NCI-H2227 treated with DMSO at 0.1 percent for 48 hours (cell line): ENCODE measurements at regions not wholly inside any gene's neighbourhood (a gene's known extent, or its start where the extent isn't known, plus 50 kb on each side); places are given as distances from the start of the nearest gene placed in this dataset.
A peak's percentile ranks its signal among the peaks of the same experiment; 100 is the strongest.
"Not testable (repeated sequence)": the region's sequence is repeated elsewhere in the genome, so short reads cannot be mapped to it uniquely, and the experiment has no call there.

Experiments
- DNase-seq: peaks from one replicate; lab custom pipeline; 2025; lab: John Stamatoyannopoulos, UW

DNA sequence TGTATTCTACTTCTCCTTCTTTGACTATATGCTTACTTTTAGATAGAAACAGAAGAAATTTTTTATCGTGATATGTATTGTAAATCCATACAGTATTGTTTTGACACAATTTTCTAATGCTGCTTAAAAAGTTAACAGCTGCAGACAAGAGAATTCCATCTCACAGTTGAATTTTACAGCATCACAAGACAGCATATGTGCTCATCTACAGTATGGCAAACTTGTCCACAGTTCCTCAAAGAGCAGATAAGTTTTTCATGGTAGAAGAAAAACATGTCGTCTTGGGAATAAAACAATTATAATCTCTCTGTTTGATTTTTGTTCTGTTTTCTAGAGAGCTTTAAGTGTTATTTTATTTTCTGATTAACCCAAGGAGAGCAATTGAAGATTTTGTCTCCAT lies 438.5 kb upstream of the NUDT12 start:
- no peak for DNase-seq

DNA sequence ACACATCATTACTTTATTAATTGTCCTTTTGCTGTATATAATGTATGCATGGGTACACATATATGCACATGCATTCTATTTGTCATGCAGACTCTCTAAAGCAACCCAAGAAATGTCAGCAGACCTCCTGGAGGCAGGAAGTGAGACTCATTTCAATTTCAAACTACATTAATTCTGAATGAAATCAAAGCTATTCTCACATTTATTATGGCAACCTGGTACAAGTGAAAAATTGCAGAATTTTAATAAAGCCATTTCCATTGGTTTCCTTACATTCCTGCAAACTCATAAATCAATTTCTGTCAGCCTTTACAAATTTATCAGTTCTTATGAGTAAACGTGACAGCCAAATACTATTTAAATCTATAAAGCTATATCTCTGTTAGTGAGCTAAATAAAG lies 430.4 kb upstream of the NUDT12 start:
- no peak for DNase-seq

DNA sequence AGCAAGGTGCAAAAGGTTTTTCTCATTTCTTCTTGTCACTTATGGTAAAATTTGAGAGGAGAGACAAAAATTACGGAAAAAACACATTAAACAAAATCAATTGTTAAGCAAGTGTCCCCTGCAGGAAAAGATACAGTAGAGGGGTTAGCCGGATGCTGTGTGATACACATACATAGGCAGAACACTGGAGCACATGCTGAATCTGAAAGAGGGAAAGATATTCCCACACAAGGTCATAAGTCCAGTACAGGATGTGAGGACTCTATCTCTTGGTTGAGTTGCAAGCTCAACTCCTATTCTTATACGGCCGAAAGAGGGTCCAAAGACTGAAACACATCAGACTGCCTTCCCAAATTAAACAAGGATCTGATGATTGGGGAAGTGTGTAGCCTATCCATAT lies 427.5 kb upstream of the NUDT12 start:
- no peak for DNase-seq

DNA sequence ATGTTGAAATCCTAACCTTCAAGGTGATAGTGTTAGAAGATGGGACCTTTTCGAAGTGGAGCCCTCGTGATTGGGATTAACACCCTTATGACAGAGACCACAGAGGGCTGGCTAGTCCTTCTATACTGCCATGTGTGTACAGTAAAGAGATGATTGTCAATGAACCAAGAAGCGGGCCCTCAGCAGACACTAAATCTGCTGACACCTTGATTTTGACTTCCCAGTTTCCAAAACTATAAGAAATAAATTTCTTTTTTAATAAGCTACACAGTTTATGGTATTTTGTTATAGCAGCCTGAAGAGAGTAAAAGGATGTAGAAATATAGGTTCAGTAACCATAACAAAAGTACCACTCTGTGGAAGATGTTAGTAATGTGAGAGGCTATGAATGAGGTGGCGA lies 419.0 kb upstream of the NUDT12 start:
- no peak for DNase-seq

DNA sequence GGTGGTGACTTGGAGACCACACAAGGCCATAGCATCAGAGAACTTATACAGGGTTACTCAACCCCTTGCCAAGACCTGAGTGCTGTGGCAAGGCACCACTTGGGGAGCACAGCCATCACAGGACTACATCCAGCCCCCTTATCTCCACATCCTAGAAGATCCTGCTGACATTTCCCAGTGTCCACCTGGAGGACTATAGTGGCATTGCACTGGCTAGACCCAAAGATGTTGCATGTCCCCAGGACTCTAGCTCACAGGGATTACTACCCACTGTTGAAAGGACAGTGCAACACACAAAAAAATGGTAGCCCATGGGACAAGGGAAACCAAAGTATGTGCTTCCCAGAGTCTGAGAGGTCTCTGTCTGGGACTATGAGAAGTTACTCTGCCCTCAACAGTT lies 411.1 kb upstream of the NUDT12 start:
- no peak for DNase-seq

DNA sequence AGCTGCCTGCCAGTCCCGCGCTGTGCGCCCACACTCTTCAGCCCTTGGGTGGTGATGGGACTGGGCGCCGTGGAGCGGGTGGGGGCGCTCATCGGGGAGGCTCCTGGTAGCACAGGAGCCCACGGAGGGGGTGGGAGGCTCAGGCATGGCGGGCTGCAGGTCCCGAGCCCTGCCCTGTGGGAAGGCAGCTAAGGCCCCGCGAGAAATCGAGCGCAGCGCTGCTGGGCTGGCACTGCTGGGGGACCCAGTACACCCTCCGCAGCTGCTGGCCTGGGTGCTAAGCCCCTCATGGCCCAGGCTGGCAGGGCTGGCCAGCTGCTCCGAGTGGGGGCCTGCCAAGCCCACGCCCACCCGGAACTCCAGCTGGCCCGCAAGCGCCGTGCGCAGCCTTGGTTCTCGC lies 403.7 kb upstream of the NUDT12 start:
- not testable (repeated sequence) for DNase-seq

DNA sequence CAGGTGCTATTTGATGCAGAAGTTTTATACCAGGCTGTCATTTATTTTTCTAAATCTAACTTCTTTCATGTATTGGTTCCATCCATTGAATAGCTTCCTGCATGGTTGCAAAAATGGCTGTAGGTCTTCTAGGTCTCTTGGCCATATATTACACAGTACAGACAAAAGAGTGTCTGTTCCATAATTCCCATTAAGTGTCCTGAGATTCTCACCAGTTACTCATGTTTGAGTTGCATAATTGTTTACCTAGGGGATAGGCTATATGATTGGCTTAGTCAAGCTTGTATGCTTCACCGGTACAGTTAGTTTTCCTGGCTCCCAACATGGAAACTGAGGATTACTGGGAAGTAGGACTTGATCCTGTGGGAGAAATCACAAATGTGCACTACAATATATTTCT lies 399.4 kb upstream of the NUDT12 start:
- no peak for DNase-seq

DNA sequence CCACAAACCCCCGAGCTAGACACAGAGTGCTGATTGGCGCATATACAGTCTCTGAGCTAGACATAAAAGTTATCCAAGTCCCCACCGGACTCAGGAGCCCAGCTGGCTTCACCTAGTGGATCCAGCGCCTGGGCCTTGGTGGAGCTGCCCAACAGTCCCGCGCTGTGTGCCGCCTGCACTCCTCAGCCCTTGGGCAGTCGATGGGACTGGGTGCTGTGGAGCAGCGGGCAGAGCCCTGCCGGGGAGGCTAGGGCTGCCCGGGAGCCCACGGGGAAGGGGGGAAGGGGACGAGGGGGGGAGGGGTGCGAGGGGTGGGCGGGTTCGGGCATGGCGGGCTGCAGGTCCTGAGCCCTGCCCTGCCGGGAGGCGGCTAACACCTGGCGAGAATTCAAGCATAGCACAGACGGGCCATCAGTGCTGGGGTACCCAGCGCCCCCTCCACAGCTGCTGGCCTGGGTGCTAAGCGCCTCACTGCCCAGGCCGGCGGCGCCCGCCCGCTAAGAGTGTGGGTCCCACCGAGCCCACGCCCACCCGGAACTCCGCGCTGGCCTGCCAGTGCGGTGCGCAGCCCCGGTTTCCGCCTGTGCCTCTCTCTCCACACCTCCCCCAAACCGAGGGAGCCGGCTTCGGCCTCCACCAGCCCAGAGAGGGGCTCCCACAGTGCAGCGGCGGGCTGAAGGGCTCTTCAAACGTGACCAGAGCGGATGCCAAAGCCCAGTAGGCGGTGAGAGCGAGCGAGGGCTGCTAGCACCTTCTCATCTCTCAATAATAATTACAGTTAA lies 391.2 kb upstream of the NUDT12 start:
- no peak for DNase-seq

DNA sequence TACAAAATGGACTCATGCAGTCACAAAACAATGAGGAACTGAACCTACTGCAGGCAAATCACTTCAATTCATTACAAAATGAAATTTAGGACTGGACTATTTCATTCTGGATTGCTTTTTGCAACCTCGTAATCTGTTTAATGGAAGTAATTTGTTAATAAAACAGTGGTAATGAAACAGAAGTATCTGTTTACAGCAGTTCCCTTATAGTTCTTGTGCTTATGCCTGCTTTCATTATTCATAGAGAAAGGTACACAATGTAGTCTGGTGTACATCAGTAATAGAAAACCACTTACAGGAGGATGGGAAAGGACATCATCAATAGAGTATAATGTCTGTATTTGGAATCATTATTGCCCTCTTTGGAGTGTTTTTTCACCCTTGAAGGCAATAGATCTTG lies 389.2 kb upstream of the NUDT12 start:
- DNase-seq, result no peak

DNA sequence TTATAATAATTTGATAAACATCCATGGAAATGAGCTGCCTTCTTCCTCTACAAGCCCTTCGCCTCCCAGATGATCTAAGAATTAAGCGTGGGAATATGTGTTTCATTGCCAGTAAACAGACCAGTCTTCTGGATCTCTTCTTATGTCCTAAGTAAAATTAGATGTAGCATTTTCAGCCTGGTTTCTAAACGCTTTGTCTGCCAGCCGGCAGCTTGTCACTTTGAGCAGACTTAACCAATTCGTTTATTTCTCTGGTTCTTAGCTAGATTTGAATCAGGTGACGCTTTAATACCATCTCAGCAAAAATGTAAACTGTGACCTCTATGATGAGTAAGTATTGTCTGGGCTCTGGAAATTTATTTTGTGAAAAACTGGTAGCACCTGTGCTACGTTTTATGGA lies 380.6 kb upstream of the NUDT12 start:
- no peak for DNase-seq

DNA sequence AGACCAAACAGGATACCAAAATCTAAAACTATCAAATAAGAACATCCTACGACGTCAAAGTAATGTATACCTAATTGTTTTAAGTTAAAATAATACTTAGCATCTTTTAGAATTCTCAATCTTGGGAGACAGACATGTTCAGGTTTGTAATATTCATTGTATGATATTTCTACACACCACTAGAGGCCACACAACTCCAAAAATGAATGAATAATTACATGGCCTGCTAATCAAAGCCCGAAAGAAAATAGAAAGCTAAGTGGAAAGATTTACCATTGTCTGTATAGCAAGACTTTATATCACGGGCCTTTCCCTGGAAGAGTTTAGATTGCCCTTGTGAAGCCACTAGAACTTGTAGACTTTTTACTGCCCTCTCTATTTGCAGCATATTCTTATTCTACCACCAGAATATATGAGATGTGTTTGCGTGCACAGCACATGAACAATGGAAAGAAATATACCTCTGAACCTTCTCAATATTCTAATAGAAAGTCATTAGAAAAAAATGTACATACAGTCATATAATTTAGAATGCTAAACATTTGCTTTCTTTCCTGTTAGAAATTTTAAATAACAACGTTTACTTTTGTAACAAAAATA lies 380.1 kb upstream of the NUDT12 start:
- no peak for DNase-seq

DNA sequence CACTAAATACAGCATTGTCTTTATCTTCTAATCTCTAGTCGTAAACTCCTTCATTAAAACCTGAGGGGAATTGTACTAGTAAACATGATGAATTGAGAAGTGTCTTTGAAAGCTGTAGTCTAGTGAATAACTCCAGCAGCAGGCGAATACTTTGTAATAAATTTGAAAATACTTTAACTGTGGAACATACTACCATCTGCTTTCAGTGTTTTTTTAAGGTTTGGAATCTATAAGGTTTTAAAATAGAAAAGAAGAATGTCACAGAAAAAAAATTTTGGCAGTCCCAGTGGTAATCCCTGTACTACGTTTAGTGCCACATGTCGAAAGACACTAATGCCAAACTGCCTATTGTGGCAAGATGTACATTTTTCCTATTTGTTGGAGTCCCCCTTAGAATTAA lies 379.0 kb upstream of the NUDT12 start:
- no peak for DNase-seq

DNA sequence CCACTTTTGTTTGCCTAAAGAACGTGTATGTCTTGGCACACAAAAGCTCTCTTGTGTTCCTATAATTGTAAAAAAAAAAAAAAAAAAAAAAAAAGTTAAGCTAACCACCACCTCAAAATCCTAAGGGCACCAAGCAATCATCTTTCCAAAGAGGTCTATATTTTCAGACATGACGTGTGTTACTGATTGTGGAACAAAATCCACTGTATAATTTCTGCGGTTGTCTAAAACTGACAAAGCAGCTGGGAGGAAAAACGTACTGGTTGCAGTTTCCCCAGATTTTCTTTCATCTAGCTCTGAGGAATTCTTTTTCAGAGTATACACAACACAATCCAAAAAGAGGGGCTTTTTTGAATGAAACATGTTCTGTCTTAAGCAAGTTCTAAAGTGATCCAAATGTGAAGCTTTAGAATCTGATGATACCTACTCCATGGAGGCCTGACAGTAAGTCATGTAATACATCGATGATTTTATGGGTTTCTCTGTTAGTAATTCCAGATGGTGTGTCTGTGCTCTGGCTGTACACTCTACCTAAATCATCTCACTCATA lies 375.6 kb upstream of the NUDT12 start:
- DNase-seq, result no peak

DNA sequence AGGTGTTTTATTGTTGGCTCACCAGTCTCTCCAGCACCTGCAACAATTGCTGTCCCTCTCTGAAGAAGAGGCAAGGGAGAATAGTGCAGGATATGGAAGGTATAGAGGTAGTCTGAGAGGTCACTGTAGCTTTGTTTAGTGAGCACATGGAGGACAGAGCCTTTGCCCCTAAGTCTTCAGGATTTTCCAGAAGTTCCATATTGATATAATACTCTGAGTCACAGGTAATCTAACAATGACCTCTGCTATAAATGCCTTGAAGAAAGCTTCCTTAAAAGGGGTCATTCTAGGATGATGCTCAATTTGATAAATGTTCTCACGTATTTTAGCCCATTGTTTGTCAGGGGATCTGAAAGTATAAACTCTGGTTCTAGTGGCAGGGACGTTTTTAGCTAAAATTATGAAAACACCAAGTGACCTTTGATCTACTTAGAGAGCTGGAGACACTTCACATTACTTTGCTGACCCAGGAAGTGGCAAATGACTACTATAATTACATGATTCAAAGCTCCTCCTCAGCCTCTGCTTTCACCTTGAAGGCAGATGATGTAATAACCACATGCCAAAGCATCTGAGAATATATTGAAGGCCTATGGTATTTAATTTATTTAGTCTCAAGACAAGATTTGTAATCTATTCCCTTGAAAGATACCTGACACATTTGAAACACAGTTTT lies 366.9 kb upstream of the NUDT12 start:
- DNase-seq, result peak; percentile 18

DNA sequence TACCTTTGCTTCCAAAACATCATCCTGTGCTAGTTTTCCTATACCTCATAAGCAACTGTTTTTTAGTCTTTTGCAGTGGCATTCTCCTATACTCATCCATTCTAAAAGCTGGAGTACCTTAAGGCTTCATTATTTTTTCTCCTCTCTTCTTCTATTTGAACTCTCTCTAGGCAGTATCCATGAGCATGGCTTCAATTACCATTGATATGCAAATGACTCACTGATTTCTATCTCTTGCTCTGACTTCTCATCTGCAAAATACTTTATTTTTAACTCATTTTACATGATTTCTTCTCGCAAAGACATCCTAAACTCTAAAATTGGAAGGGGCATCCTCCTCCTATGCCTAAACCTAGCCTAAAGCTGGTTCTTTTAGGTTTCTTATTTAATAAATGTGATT lies 365.1 kb upstream of the NUDT12 start:
- no peak for DNase-seq

DNA sequence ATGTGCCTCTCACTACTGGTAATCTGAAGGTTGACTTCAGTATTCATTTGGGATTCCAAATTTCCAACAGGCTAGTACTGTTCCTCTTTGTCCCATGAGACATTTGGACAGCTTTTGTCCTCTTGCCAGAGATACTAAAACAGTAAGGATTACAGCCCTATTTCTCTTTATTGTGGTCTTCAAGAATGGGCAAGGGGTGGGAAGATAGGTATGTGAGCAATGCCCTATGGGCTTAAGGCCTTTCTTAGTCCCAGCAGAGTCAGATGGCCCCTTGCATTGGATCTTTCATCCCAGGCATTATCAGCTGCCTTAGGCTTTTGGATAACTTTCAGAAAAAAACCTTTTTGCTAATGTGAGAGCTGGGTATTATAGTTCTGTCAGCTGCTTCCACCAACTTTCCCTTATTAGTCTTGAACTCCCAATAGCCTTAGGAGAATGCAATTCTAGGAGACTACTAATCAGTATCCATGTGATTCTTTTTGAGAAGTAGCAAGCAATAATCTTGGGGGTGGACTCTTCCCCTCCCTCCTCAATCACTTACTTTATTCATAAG lies 361.1 kb upstream of the NUDT12 start:
- DNase-seq, result no peak

DNA sequence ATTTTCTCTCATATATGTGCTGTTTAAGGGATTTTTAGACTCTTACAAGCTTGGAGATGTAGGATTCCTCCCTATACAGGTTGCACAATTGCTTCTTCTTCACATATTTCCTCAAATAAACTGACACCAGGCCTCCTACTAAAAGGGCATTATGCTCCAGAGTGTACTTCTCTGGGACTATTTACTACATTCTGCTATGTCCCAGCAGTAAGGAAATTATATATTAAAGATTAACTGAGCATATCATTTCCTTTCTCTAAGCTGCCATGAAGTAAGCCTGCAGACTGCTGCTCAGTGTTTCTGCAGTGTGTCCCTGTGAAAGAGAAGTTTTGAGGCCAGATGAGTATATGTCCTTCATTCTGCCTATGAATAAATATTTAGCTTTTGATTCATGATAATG lies 356.9 kb upstream of the NUDT12 start:
- no peak for DNase-seq

DNA sequence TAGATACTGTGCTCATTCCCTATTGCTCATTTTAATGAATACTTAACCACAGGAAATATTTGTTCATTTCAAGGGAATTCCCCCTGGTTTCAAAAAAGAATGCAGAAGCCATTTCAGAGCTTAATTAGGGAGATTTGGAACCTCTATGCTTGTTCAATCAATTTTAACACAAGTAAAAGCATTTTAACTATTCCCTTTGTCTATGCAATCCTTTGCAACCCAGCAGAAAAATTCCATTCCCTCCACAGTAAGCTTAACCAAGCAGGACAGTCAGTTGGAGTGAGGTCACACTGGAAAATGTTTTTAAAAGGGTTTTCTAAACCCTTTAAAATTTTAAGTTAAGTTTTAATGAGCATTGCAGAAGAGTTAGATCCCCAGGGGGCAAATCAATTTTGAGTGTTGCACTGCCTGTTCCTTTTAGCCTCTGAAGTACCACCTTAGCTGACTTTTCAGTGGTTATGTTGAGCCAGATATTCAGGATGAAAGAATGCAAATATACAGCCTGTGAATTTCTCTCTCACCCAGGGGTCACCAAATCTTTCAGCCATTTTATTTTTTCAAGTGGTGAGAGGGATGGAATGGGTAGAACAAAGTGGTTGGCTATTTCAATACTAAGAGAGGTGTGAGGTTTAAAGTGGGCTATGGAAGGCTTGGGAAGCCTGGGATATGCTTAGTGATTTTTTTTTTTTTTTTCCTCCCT lies 356.2 kb upstream of the NUDT12 start:
- DNase-seq, result no peak

DNA sequence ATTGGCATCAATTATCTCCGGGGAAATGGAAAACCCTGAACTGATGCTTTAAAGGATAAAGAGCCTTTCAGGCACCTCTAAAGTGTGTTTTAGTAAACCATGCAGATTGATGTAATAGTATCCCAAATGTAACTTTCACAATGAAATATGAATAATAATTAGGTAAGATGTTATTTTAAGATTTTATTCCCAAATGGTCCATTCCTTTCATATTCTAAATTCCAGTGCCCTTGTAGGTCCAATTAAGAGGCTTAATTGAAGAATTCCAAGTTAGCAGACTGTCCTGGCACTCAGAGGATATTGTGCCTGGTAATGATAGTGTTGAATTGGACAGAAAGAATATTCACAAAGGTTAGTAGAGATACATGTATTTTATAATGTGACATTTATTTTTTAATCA lies 352.5 kb upstream of the NUDT12 start:
- no peak for DNase-seq

DNA sequence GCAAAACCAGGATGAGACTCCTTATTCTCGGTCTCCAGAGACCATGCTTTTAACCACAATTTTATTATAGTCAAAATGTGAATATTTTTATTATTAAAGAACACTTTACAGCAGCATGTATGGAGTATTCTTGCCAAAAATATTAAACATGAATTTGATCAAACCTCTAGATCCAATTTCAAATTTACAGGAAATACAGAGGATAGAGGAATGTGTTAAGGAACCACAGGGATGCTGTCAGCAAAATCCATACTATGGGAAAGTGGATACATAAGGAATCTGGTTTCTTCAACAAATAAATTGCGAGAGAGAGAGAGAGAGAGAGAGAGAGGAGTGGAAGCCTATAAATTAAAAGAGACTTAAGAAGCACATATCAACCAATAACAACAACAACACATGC lies 348.2 kb upstream of the NUDT12 start:
- no peak for DNase-seq

DNA sequence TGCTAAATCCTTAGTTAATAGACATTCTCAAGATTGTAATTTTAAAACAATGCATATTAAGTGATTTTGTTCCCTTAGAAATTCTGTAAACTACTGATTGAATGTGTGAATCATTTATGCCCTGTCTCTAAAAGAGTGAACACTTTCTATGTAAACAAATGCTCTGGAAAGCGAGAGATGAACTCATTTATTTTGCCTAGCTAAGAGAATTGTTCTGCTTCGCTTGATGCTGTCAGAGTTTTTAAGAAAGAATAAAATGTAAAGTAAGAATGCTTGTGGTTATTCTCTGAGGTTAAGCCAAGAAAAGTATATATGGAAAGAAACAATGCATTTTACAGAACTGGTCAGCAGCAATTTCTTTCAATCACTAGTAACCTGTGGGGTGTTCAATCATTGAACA lies 347.4 kb upstream of the NUDT12 start:
- DNase-seq, result no peak

DNA sequence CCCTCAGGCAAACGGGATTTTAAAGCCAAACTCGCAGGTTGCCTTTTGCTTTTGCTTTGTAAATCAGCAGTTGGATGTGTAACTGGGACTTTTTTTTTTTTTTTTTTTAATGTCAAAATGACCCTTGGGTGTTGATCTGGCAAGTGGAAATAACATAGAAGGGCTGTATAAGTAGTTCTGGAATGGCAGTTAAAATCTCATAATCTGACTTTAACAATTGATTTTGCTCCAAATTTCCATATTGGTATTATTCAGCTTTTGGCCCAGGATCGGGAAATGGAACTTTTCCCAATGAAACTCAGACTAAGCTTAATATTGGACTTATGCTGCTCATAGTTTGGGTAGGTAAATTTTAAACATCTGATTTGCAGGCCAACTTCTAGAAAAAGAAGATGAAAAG lies 346.8 kb upstream of the NUDT12 start:
- no peak for DNase-seq
